ENCODE measurements at regions not wholly inside any gene's neighbourhood (a gene's known extent, or its start where the extent isn't known, plus 50 kb on each side); places are given as distances from the start of the nearest gene placed in this dataset.
A peak's percentile ranks its signal among the peaks of the same experiment; 100 is the strongest.

DNA sequence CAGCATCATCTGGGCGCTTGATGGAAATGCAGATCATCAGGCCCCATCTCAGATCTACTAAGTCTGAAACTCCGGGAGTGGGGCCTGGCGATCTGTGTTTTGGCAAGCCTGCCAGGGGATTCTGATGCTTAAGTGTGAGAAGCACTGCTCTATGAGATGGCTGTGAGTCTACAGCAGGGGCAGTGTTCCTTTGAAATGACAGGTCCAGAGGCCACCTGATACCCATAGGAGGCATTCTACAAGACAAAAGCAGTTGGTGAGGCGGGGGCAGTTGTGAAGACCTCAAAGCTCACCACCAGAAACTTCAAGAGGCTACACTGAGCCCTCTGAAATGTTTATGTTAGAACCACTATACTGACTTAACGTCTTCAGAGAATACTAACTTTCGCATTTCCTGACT, 86.9 kb upstream of the SPATA31D4 start:
- Histone ChIP-seq H3K27ac (peak overlapping the region in 1 of 4 donors; percentile 86), H3K27me3 (no peaks in the 10 kb centered on the region), H3K9me3 (no peaks in the 10 kb centered on the region), H3K36me3 (no peaks in the 10 kb centered on the region), H3K4me3 (no peak overlapping the region), H3K4me1 (peaks cover 0 to 5% (median 0%) of the 10 kb centered on the region in 4 donors)
- WGBS, 2 donors: 87 to 96% methylated on average over 6 of the region's 6 CpGs
- TF ChIP-seq EP300 (IDR thresholded peaks at IDR 0.05): no peak
- no peak for TF ChIP-seq POLR2A (IDR thresholded peaks at IDR 0.05)
- TF ChIP-seq, protein P1, sequence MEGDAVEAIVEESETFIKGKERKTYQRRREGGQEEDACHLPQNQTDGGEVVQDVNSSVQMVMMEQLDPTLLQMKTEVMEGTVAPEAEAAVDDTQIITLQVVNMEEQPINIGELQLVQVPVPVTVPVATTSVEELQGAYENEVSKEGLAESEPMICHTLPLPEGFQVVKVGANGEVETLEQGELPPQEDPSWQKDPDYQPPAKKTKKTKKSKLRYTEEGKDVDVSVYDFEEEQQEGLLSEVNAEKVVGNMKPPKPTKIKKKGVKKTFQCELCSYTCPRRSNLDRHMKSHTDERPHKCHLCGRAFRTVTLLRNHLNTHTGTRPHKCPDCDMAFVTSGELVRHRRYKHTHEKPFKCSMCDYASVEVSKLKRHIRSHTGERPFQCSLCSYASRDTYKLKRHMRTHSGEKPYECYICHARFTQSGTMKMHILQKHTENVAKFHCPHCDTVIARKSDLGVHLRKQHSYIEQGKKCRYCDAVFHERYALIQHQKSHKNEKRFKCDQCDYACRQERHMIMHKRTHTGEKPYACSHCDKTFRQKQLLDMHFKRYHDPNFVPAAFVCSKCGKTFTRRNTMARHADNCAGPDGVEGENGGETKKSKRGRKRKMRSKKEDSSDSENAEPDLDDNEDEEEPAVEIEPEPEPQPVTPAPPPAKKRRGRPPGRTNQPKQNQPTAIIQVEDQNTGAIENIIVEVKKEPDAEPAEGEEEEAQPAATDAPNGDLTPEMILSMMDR (IDR thresholded peaks at IDR 0.05): no peak
- no peak for DNase-seq (ENCODE audit: low spot score in 2 of 2)

DNA sequence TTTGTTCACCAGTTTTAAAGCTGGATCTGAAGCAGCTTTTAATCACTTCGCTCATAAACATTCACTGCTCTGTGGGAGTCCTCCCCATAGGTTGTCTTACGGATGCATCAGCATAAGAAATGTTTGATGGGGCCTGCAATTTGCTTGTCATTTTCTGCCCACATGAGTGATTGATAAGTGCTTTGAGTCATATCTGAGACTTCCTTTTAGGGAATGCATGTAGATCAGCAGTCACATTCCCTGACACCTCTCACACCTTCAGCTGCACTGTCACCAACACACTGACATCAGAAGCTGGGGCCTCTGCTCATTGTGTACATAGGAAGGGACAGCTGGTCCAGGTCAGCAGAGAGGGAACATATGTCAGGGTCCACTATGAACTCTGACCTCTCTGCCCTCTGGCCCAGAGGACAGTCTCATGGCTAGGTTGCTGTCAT, 84.1 kb upstream of the SPATA31D4 start:
- DNase-seq (ENCODE audit: low spot score in 2 of 2): no peak
- Histone ChIP-seq H3K27ac (no peak overlapping the region), H3K36me3 (no peaks in the 10 kb centered on the region), H3K4me1 (peaks cover 0 to 11% (median 3%) of the 10 kb centered on the region in 4 donors), H3K4me3 (no peak overlapping the region), H3K27me3 (no peaks in the 10 kb centered on the region), H3K9me3 (no peaks in the 10 kb centered on the region)
- 98 to 100% methylated on average over 2 of the region's 2 CpGs for WGBS, 2 donors
- TF ChIP-seq POLR2A (IDR thresholded peaks at IDR 0.05): no peak
- TF ChIP-seq EP300 (IDR thresholded peaks at IDR 0.05): no peak
- TF ChIP-seq, protein P1 (IDR thresholded peaks at IDR 0.05): no peak

DNA sequence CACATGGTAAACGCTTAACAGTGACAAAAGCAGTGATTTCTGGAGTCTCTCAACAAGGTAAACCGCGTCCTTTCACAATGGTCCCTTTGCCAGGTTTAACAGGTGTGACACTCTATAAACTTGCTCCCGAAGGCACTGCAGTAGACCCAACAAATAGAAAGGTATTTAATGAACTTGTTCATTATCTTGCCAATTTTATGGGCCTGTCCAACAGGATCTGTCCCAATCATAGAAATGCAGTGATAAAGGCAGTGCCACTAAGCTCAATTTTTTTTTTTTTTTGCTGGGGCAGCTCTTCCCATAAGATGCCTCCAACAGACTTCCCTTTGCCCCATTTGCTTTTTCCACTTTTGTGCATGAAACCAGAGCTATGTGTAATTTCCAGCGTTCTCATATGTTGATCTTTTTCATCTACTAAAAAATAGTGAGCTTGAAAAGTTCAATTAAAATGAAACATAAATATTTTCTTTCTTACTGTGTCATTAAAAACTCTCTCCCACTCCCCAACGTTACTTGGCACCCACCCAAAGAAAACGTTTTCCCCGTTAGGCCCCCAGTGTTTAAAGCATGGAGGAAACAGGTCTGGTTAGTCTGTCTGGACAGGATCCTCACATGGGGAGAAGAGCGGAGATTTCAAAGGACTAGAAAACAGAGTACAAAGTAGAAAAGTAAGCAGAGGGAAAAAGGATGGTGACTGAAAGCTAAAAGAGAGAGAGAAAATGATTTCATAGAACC, 80.9 kb upstream of the SPATA31D4 start:
- DNase-seq (ENCODE audit: low spot score in 2 of 2): no peak
- H3K9me3 ChIP-seq: no peaks in the 10 kb centered on the region
- H3K4me3 ChIP-seq: no peak overlapping the region
- H3K27ac ChIP-seq: no peak overlapping the region
- H3K27me3 ChIP-seq: no peaks in the 10 kb centered on the region
- WGBS, 2 donors: 63% methylated on average over 9 of the region's 9 CpGs
- TF ChIP-seq POLR2A (IDR thresholded peaks at IDR 0.05) (no peak), EP300 (IDR thresholded peaks at IDR 0.05) (no peak)
- TF ChIP-seq, protein P1 (IDR thresholded peaks at IDR 0.05): no peak
- peaks cover 0 to 11% (median 3%) of the 10 kb centered on the region in 4 donors for H3K4me1 ChIP-seq
- H3K36me3 ChIP-seq: no peaks in the 10 kb centered on the region

DNA sequence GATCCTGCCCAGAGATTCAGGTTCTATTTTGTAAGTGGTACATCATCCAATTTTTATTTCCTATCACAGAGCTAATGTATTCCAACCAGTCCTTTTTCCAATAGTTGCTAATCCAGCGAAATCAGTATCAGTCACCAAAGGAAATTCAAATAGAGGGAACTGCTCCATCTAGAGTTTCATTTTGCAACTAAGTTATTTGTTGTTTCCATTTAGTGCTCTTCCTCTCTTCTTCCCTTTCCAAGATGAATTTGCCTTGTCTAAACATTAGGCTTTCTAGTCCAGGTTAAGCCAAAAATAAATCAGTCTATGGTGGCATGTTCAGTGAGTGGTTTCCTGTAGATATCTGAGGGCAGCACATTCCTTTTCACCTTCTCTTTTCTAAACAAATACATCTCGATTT, 79.8 kb upstream of the SPATA31D4 start:
- Histone ChIP-seq H3K4me1 (peaks cover 0 to 7% (median 3%) of the 10 kb centered on the region in 4 donors), H3K9me3 (no peaks in the 10 kb centered on the region), H3K27ac (peak overlapping the region in 2 of 4 donors; percentile 27 to 29), H3K36me3 (no peaks in the 10 kb centered on the region), H3K27me3 (no peaks in the 10 kb centered on the region), H3K4me3 (no peak overlapping the region)
- WGBS, 2 donors: 26 to 36% methylated on average over 2 of the region's 2 CpGs
- no peak for DNase-seq (ENCODE audit: low spot score in 2 of 2)
- TF ChIP-seq, protein P1 (IDR thresholded peaks at IDR 0.05): peak; percentile 22 to 62 (median 46)
- TF ChIP-seq EP300 (IDR thresholded peaks at IDR 0.05): no peak
- no peak for TF ChIP-seq POLR2A (IDR thresholded peaks at IDR 0.05)

DNA sequence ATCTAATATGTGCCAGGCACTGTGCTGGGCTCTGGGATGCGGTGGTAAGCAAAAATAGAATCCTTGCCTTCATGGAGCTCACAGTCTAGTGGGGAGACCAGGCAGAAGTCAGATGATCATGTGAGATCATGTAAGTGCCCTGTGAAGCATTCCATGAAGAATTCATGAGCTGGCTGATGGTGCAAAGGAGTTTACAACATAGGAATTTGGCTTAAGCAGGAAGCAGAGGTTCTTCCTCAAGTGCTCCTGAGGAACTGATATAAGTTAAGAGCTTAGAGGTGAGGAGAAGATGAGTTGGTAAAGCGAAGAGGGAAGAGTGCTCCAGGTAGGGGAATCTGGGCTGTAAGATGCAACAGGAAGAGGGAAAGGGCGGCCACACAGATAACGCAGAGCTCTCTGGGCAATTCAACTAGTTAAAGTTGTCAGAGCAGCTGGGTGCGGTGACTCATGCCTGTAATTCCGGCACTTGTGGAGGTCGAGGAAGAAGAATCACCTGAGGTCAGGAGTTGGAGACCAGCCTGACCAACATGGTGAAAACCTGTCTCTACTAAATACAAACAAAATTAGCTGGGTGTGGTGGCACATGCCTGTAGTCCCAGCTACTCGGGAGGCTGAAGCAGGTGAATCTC, 78.5 kb upstream of the SPATA31D4 start:
- DNase-seq (ENCODE audit: low spot score in 2 of 2): no peak
- Histone ChIP-seq H3K27ac (no peak overlapping the region), H3K27me3 (no peaks in the 10 kb centered on the region), H3K4me3 (no peak overlapping the region), H3K36me3 (no peaks in the 10 kb centered on the region), H3K9me3 (no peaks in the 10 kb centered on the region), H3K4me1 (peaks cover 0 to 7% (median 3%) of the 10 kb centered on the region in 4 donors)
- TF ChIP-seq, protein P1 (IDR thresholded peaks at IDR 0.05): no peak
- TF ChIP-seq POLR2A (IDR thresholded peaks at IDR 0.05) (no peak), EP300 (IDR thresholded peaks at IDR 0.05) (no peak)
- WGBS, 2 donors: 78 to 86% methylated on average over 8 of the region's 8 CpGs
